ENCODE measurements at regions not wholly inside any gene's neighbourhood (a gene's known extent, or its start where the extent isn't known, plus 50 kb on each side); places are given as distances from the start of the nearest gene placed in this dataset.

DNA sequence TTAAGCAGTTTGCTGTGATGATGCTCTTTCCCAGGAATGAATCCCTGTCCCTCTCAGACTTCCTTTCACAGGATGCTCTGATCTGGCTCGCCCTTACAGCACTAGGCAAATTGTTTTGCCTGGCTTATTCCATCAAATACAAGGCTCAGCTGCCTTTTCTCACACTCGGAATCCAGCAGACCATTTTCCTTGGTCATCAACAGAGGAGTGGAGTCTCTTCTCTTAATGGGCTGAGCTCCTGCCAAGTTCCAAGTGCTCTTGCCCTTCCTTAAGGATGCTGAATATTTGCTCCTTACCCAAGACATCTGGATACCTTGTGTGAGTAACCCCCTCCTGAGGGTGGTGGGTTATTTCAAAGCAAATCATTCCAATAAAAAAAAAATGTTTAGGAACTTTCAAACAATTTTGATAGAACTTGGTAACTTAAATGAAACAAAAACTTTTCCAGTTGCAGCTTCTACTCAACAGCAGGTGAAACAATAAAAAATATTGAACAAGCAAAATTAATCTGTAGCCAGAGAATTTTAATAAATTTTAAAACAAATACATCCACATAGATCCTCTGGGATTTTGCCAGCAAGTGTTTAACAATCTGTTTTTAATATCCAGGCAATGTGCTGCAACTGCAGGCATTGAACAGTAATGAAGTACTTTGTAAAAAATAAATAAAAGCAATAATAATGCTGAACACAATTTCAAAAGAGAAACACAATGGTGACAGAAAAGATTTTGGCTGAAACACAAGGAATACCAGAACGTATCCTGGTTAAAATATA, 264.0 kb upstream of the FAR2 start:
- DNase-seq, result no peak

DNA sequence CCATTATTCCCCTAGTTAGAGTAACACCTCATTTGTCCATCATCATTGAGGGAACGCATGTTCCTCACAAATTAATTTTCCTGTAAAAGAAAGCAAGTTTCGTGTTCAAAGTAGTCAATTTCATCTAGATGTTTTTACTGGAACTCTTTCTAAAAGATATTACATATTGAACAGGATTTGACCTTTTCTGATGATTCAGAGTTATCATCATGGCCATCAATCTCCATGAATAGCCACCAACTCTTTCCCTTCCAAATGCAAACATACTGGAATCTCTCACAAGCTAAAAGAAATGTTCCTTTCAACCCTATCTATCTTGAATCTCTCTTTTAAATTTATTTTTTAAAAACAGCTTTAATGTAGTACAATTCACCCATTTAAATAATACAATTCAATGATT, 263.1 kb upstream of the FAR2 start:
- no peak for DNase-seq

DNA sequence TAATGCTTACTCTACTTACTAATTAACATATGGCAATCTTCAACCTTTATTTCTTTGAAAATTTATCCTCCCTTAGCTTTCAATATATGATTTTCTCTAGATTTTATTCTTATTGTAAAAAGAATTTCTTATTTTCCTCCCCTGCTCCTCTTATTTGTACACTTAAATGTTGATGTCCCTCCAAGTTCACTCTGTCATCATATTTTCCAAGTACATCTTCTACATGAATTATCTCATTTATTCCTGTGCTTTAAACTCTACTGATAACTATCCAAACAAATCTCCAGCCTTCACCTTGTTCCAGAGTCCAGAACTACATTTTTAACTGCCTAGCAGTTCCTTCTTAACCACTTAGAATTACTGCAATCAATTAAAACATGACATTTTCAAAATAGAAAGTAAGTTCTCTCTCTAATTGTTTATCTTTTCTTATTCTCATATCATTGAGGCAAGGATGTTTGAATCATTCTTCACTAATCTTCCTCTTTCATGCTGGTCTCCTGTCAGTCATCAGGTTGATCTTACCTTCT, 261.6 kb upstream of the FAR2 start:
- DNase-seq, result no peak

DNA sequence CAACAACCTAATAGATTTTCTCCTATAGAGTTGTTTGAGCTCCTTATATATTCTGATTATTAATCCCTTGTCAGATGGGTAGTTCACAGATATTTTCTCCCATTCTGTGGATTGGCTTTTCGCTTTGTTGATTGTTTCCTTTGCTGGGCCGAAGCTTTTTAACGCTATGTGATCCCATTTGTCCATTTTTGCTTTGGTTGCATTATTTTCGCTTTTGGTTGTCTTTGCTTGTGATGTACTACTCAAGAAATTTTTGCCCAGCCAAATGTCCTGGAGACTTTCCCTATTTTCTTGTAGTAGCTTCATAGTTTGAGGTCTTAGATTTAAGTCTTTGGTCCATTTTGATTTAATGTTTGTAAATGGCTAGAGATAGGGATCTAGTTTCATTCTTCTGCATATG, 258.4 kb upstream of the FAR2 start:
- DNase-seq, result no peak

DNA sequence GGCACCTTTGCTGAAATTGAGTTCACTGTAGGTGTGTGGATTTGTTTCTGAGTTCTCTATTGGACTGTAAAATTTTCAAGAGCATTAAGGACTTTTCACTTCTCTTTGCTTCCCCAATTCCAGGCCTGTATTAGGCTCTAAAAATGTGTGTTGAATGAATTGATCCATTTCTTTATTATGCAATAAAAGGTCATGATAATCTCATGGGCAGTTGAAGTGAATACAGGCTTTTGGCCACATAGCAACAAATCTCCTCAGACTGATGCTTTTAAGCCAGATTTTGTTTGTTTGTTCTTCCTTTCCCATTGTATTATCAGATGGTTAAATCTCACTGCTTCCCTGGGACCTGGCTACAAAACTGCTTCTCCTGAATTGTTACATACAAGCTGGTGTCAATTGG, 258.0 kb upstream of the FAR2 start:
- DNase-seq, result no peak

DNA sequence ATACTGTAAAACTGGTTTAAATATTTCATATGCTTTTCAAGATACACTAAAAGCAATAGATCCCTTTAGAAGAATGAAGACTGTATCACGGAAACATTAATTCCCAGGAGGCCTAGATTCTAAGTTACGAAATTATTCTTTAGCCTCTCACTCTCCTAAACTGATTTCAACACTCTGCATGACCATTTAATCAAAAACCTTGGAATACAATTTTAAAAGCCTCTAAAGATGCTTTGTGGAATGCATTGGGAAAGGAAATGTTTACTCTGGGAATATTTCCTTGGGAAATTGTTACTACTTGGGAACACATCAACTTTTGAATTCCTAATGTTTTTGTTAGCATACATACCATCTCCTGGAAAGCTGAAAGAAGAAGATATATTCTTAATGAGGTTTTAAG, 255.7 kb upstream of the FAR2 start:
- no peak for DNase-seq

- no peak for DNase-seq
These were observed 255.2 kb upstream of the FAR2 start for GRCh38 chr12:28893856-28894255.

DNA sequence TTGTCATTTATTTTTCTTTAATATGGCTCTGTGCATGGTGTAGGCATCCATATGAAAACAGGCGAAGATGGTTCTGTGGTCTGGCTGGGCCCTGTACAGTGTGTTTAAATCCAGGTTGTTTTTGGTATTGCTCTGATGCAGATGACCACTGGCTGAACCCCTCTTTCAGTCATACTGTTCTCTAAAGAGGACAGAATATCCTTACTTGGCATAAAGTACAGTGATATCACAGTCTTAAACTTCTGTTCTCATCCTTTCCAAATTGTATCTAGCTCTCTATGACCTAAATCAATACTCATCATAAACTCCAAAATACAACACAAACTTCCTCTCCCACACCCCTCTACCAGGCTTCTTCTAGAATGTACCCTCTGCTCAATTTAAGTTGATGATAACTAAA, 252.7 kb upstream of the FAR2 start:
- no peak for DNase-seq

- no peak for DNase-seq
These were observed 251.0 kb upstream of the FAR2 start for GRCh38 chr12:28898038-28898437.

DNA sequence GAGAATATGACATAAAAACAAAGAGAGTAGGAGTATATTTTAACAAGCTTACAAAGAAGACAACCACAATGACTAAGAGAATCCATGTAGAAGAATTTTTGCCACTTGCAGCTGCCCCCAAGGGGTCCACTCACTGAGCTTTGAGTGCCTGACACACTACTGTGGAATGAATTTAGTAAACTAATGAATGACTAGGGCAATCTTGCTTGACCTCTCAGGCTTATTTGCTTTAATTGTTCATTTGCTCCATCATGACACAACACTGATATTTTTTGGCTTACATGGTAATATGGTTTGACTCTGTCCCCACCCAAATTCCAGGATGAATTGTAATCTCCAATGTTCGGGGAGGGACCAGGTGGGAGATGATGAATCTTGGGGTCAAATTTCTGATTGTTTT, 249.1 kb upstream of the FAR2 start:
- no peak for DNase-seq

GRCh38 chr12:28905220-28905955, 243.7 kb upstream of the FAR2 start:
- no peak for DNase-seq

- DNase-seq, result no peak
These were observed 240.4 kb upstream of the FAR2 start for GRCh38 chr12:28908646-28909045.

- no peak for DNase-seq
These were observed 239.8 kb upstream of the FAR2 start for GRCh38 chr12:28909291-28909690.

DNA sequence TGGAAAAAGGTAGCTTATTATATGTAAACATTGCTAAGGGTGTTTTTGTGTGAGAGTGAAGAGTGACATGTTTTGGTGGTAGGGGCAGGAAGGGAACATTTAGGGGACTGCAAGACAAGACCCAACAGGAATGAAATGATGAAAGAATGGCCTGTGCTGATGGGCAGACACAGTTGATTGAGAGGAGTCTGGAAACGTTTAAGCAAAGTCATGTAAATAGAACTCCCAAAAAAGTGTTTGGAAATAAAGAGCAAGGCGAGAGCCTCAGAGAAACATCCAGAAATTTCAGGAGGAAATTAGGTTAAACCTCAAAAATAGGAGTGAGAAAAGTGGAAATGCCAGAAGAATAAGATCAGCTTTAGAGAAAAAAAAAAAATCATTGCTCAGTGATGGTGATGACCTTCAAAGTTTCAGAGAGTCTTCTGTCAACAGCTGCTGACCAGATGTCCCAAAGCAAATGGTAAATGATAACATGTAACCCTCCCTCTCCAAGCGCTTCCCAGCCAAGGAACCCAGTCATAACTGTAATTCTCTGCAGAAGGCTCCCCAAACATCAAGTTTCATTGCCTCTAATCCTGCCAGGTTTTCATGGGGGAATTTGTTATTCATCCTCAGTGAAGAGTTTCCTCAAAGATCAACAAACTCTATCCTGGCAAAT, 223.2 kb upstream of the FAR2 start:
- no peak for DNase-seq

- DNase-seq, result no peak
These were observed 218.4 kb upstream of the FAR2 start for GRCh38 chr12:28930704-28931103.

DNA sequence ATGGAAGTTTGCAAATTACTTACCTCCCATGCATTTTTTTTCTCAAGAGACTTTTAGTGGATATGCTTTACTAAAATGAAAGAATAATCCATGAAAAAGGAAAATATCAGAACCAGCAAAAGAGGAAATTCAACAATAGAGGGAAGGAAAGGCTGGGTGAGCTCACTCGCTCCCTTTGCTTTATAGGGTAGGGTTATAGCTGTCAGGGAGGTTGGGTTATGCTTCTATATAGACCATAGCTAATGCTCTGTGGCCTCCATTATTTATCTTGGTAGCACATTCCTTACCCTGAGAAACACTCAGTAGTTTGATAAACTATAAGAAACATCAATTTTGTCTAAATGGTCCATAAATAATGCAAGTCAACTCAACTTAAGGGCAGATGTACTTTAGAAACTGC, 215.9 kb upstream of the FAR2 start:
- no peak for DNase-seq

GRCh38 chr12:28933864-28934527, 215.1 kb upstream of the FAR2 start:
- no peak for DNase-seq

DNA sequence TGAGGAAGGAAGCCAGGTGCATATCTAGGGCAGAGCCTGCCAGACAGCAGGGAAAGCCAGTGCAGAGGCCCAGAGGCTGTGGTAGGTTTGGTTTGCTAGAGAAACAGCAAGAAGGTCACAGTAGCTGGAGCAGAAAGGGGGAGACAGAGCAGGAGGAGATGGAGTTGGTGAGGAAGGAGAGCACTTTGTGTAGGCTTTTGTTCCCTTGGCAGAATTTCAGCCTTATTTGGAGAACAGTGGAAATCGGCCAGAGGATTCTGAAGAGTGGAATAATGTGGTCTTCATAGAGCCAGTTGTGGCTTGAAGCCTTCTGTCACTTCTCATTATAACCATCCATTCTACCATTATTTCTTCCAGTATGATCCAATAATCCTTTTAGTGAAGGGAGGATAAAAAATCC, 212.9 kb upstream of the FAR2 start:
- no peak for DNase-seq

DNA sequence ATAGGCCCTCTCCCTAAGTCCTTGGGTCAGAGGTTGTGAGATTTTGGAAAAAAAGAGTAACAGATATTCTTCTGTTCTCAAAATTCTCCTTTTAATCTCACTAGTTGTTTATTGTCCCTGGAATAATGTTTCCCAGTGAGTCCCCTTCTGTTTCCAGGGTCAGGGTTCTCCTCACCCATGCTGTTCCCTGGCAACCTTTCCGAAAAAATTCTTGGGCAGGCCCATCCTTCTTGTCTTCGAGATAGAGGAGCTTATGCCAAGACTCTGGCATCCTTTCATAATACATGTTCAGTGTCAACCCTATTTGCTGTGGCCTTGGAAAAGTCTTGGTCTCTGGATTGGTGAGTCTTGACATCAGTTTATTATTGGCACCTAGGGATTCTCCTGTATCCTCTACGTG, 212.4 kb upstream of the FAR2 start:
- DNase-seq, result no peak

GRCh38 chr12:28937196-28937595, 211.9 kb upstream of the FAR2 start:
- DNase-seq, result no peak

- no peak for DNase-seq
These were observed 211.0 kb upstream of the FAR2 start for GRCh38 chr12:28938056-28938455.

DNA sequence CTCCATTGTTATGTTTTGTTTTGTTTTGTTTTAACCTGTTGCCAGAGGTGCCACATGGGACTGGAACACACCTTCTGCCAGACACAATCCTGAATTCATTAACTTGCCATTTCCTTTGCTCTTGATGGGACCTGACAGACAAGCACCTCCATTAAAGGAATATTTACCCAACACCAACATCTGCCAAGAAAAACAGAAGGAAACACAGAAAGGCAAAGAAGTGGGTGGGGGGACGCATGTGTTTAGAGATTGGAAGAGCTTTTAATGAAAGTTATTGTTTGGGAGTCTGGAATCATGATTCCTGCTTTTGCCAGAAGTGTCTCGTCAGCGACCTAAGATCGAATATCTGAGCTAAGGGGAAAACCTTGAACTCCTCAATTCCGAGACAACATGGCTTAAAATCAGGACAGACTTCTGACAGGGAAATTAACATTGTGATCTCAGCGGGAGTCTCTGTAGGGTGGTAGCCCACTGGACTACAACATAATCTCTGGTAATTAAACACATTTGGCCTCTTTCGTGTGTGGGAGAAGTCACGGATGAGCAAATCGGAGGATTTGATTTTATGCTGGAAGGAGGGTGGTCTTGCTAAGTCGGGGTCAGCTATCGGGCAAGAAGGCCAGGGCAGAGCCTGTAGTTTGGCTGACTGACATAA, 210.4 kb upstream of the FAR2 start:
- DNase-seq, result no peak

DNA sequence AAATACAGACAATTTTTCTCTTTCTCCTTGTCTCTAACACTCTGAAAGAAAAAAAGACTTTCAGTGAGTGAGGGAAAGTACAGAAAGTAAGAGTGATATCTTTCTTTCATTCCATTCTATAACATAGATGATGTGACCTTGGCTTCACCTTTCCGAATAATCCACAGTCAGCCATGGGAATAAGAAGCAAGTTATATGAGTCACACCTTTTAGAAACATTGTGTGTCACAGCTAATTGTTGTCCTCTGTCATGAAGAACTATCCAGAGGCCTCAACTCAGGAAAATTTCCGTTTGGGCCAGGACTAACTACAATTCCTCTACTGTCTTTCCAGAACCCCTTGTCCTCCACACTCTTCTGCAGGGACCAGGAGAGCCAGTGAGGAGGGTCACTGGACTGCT, 209.7 kb upstream of the FAR2 start:
- no peak for DNase-seq

Data from SIG-M5 (cell line).